Astrocyte (in vitro differentiated cells and primary cell): ENCODE measurements at regions not wholly inside any gene's neighbourhood (a gene's known extent, or its start where the extent isn't known, plus 50 kb on each side); places are given as distances from the start of the nearest gene placed in this dataset.

Source experiments
- DNase-seq: peaks from one replicate; pipeline ENCODE4 v3.0.0-alpha.2; 2010; ENCODE audit warnings: low read depth
- FAIRE-seq: peaks from 2 replicates; lab custom pipeline; 2011; peaks lifted over from hg19 to GRCh38; lab: Jason Lieb, UNC
- H2AFZ ChIP-seq: 2 replicates; pipeline ENCODE4 v1.6.0; 2012; ENCODE audit warnings: low read depth, low read length, inconsistent platforms
- H3K27ac ChIP-seq: 2 replicates; pipeline ENCODE4 v1.5.1; 2011; ENCODE audit warnings: low read depth, low read length, inconsistent platforms
- H3K27me3 ChIP-seq: 2 replicates; pipeline ENCODE4 v1.6.0; 2011; ENCODE audit warnings: low read length, inconsistent platforms; ENCODE audit not compliant: insufficient read depth
- H3K36me3 ChIP-seq: 2 replicates; pipeline ENCODE4 v1.5.1; 2011; ENCODE audit warnings: low read length, inconsistent platforms; ENCODE audit not compliant: insufficient read depth
- H3K4me1 ChIP-seq: 2 replicates; pipeline ENCODE4 v1.5.1; 2011; ENCODE audit warnings: low read length, inconsistent platforms; ENCODE audit not compliant: insufficient read depth
- H3K4me2 ChIP-seq: 2 replicates; pipeline ENCODE4 v1.6.0; 2012; ENCODE audit warnings: low read length, inconsistent platforms
- H3K4me3 ChIP-seq: 2 replicates; pipeline ENCODE4 v1.5.1; 2011; ENCODE audit warnings: low read depth, mild to moderate bottlenecking, low read length, inconsistent platforms; ENCODE audit not compliant: insufficient read depth
- H3K79me2 ChIP-seq: 2 replicates; pipeline ENCODE4 v1.6.0; 2012; ENCODE audit warnings: mild to moderate bottlenecking, low read length, inconsistent platforms; ENCODE audit not compliant: insufficient read depth
- H3K9ac ChIP-seq: 2 replicates; pipeline ENCODE4 v1.6.0; 2012; ENCODE audit warnings: mild to moderate bottlenecking, low read length, inconsistent platforms
- H3K9me3 ChIP-seq: 2 replicates; pipeline ENCODE4 v1.5.1; 2012; ENCODE audit warnings: low read depth, mild to moderate bottlenecking, low read length, inconsistent platforms; ENCODE audit not compliant: insufficient read depth
- H4K20me1 ChIP-seq: 2 replicates; pipeline ENCODE4 v1.6.0; 2012; ENCODE audit warnings: low read length, inconsistent platforms; ENCODE audit not compliant: insufficient read depth
- H3K27ac Mint-ChIP-seq: one replicate; pipeline ENCODE4 v1.8.0; 2021; ENCODE audit warnings: mild to moderate bottlenecking, mixed read lengths; ENCODE audit not compliant: unreplicated experiment
- H3K27me3 Mint-ChIP-seq: one replicate; pipeline ENCODE4 v1.8.0; 2021; ENCODE audit warnings: low read depth, mixed read lengths; ENCODE audit not compliant: unreplicated experiment
- H3K36me3 Mint-ChIP-seq: one replicate; pipeline ENCODE4 v1.8.0; 2021; ENCODE audit warnings: low read depth, mixed read lengths; ENCODE audit not compliant: unreplicated experiment
- H3K4me1 Mint-ChIP-seq: one replicate; pipeline ENCODE4 v1.8.0; 2021; ENCODE audit warnings: low read depth, mixed read lengths; ENCODE audit not compliant: unreplicated experiment
- H3K4me3 Mint-ChIP-seq: one replicate; pipeline ENCODE4 v1.8.0; 2021; ENCODE audit warnings: mild to moderate bottlenecking, moderate library complexity, mixed read lengths; ENCODE audit not compliant: unreplicated experiment
- H3K9me3 Mint-ChIP-seq: one replicate; pipeline ENCODE4 v1.8.0; 2021; ENCODE audit warnings: mild to moderate bottlenecking, mixed read lengths; ENCODE audit not compliant: unreplicated experiment
- CTCF ChIP-seq: IDR thresholded peaks from 2 replicates; pipeline ENCODE4 v1.5.1; 2011; ENCODE audit warnings: low read depth, mild to moderate bottlenecking, inconsistent platforms, low read length, moderate library complexity; ENCODE audit not compliant: insufficient read depth
- EZH2 ChIP-seq: IDR thresholded peaks from 2 replicates; pipeline ENCODE4 v1.6.1; 2012; ENCODE audit warnings: mild to moderate bottlenecking, low read length, inconsistent platforms; ENCODE audit not compliant: insufficient read depth

DNA sequence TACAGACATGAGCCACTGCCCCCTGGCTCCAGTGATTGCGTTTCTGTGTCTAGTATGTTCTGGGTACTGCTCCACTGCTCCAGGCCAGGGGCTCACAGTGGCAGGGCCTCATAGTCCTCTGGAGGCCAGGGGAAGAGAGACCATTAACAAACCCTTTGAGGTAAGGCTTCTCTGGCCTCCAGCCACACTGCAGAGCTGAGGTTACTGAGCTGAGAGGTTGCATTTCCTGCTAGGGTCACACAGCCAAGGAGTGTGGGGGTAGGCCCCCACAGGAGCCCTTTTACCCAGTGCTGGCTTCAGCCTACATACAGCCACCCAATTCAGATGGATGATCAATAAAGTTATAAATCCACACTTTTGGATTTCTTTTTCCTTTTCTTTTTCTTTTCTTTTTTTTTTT, 50.4 kb upstream of the DLX4 start:
- FAIRE-seq: no peak
- Mint-ChIP-seq H3K4me1 (peaks cover under 1% of the 10 kb centered on the region), H3K4me3 (no peak overlapping the region), H3K36me3 (no peaks in the 10 kb centered on the region), H3K27ac (no peak overlapping the region), H3K9me3 (no peaks in the 10 kb centered on the region), H3K27me3 (peaks cover 87% of the 10 kb centered on the region)
- H3K27ac ChIP-seq: no peak overlapping the region
- no peak overlapping the region for H2AFZ ChIP-seq
- no peak overlapping the region for H3K9ac ChIP-seq
- no peak for TF ChIP-seq CTCF
- no peak for TF ChIP-seq EZH2
- H3K79me2 ChIP-seq: no peaks in the 10 kb centered on the region
- no peaks in the 10 kb centered on the region for H3K9me3 ChIP-seq
- no peak overlapping the region for H3K4me3 ChIP-seq
- H3K36me3 ChIP-seq: no peaks in the 10 kb centered on the region
- peaks cover 32% of the 10 kb centered on the region for H3K27me3 ChIP-seq
- no peak overlapping the region for H3K4me2 ChIP-seq
- no peaks in the 10 kb centered on the region for H4K20me1 ChIP-seq
- H3K4me1 ChIP-seq: peaks cover 5% of the 10 kb centered on the region
- no peak for DNase-seq
